Thyroid gland (tissue), 4 donors: ENCODE measurements at regions not wholly inside any gene's neighbourhood (a gene's known extent, or its start where the extent isn't known, plus 50 kb on each side); places are given as distances from the start of the nearest gene placed in this dataset.

Experiments used
- DNase-seq, 2 donors: peaks; one replicate each; pipeline ENCODE4 v3.0.0-alpha.2; 2019
- H3K27ac ChIP-seq, 3 donors: fragments of 200-600 bp; sonication (generic); 1 replicate in 2 of 3; 2 replicates in 1 of 3; pipeline ENCODE4 v1.5.1; 2016 to 2019; ENCODE audit warnings: mild to moderate bottlenecking in 1 of 3, moderate library complexity in 1 of 3
- H3K27me3 ChIP-seq: fragments of 200-600 bp; sonication (generic); one replicate; pipeline ENCODE4 v1.5.1; 2019
- H3K36me3 ChIP-seq, 2 donors: fragments of 200-600 bp; sonication (generic); one replicate each; pipeline ENCODE4 v1.5.1; 2016 to 2019
- H3K4me1 ChIP-seq, 2 donors: fragments of 200-600 bp; sonication (generic); one replicate each; pipeline ENCODE4 v1.5.1; 2017 to 2019
- H3K4me3 ChIP-seq, 3 donors: fragments of 200-600 bp; sonication (generic); replicated peaks in 1 of 3; 1 replicate in 2 of 3; 2 replicates in 1 of 3; pipeline ENCODE4 v1.5.1; 2016; ENCODE audit warnings: mild to moderate bottlenecking in 1 of 3
- H3K9me3 ChIP-seq: fragments of 200-600 bp; sonication (generic); one replicate; pipeline ENCODE4 v1.5.1; 2017
- CTCF ChIP-seq, 6 experiments: fragments of 200-600 bp in 3 of 6; fragments of 450-650 bp in 3 of 6; sonication (generic) in 3 of 6; IDR thresholded peaks; one replicate each; pipeline ENCODE4 v1.5.1; 2016 to 2019; ENCODE audit warnings: antibody characterized with exemption in 6 of 6, mild to moderate bottlenecking in 2 of 6, inconsistent platforms in 1 of 6, moderate library complexity in 1 of 6
- POLR2A ChIP-seq, 2 donors: fragments of 450-650 bp; IDR thresholded peaks; one replicate each; pipeline ENCODE4 v1.6.1; 2017; ENCODE audit warnings: antibody characterized with exemption in 2 of 2, mild to moderate bottlenecking in 2 of 2, moderate library complexity in 1 of 2
- WGBS, 2 donors: methylation state at CpG; one replicate each; pipeline ENCODE4 v1.1.5; 2017; 5-methylcytosine and 5-hydroxymethylcytosine counted together
- intact Hi-C: fragments of 100-400 bp; cut with DNase I; formaldehyde crosslinking; loops from one replicate; pipeline ENCODE4 v1.15.1; 2023

GRCh38 chr2:160735696-160736095 lies 242.1 kb upstream of the RBMS1 start:
- H3K36me3 ChIP-seq, result no peaks in the 10 kb centered on the region
- H3K9me3 ChIP-seq, result no peaks in the 10 kb centered on the region
- H3K4me3 ChIP-seq, result no peak overlapping the region
- no peak for DNase-seq
- no peak for TF ChIP-seq POLR2A (IDR thresholded peaks at IDR 0.05)
- no peak for TF ChIP-seq CTCF (IDR thresholded peaks at IDR 0.05)
- no peaks in the 10 kb centered on the region for H3K27me3 ChIP-seq
- intact Hi-C loops, result no loop called here
- no peak overlapping the region for H3K27ac ChIP-seq
- H3K4me1 ChIP-seq, result no peaks in the 10 kb centered on the region

GRCh38 chr2:160736148-160737028 lies 242.8 kb upstream of the RBMS1 start:
- WGBS, 2 donors, result 88 to 92% methylated on average over 3 of the region's 3 CpGs
- no peak for DNase-seq
- Histone ChIP-seq H3K9me3 (no peaks in the 10 kb centered on the region), H3K27ac (no peak overlapping the region), H3K4me1 (no peaks in the 10 kb centered on the region), H3K27me3 (no peaks in the 10 kb centered on the region), H3K36me3 (no peaks in the 10 kb centered on the region), H3K4me3 (no peak overlapping the region)
- TF ChIP-seq CTCF (IDR thresholded peaks at IDR 0.05) (no peak), POLR2A (IDR thresholded peaks at IDR 0.05) (no peak)
- intact Hi-C loops, result no loop called here

GRCh38 chr2:160737247-160737646 lies 243.6 kb upstream of the RBMS1 start:
- TF ChIP-seq POLR2A (IDR thresholded peaks at IDR 0.05) (no peak), CTCF (IDR thresholded peaks at IDR 0.05) (no peak)
- Histone ChIP-seq H3K27ac (no peak overlapping the region), H3K9me3 (no peaks in the 10 kb centered on the region), H3K4me3 (no peak overlapping the region), H3K4me1 (no peaks in the 10 kb centered on the region), H3K36me3 (no peaks in the 10 kb centered on the region), H3K27me3 (no peaks in the 10 kb centered on the region)
- no peak for DNase-seq
- intact Hi-C loops, result no loop called here
- whole genome bisulfite sequencing, 2 donors, result 69 to 74% methylated on average over 4 of the region's 4 CpGs

- no peaks in the 10 kb centered on the region for H3K4me1 ChIP-seq
- intact Hi-C loops, result no loop called here
These were observed 247.7 kb upstream of the RBMS1 start for GRCh38 chr2:160741271-160741670.

More at GRCh38 chr2:160741271-160741670, 247.7 kb upstream of the RBMS1 start:
- no peaks in the 10 kb centered on the region for H3K36me3 ChIP-seq
- no peaks in the 10 kb centered on the region for H3K27me3 ChIP-seq
- TF ChIP-seq CTCF (IDR thresholded peaks at IDR 0.05), result no peak
- no peak for TF ChIP-seq POLR2A (IDR thresholded peaks at IDR 0.05)
- no peak for DNase-seq
- no peaks in the 10 kb centered on the region for H3K9me3 ChIP-seq
- no peak overlapping the region for H3K4me3 ChIP-seq
- H3K27ac ChIP-seq, result no peak overlapping the region
